ENCODE measurements at regions not wholly inside any gene's neighbourhood (a gene's known extent, or its start where the extent isn't known, plus 50 kb on each side); places are given as distances from the start of the nearest gene placed in this dataset.

- Histone ChIP-seq H3K27ac (no peak overlapping the region), H3K4me1 (no peaks in the 10 kb centered on the region)
- 91% methylated on average over 12 of the region's 12 CpGs for WGBS, 2 donors
Measured at GRCh38 chr2:241994086-241994485, 124.6 kb downstream of the RTP5 start.

GRCh38 chr2:241994556-241995213, 125.2 kb downstream of the RTP5 start:
- Histone ChIP-seq H3K27me3 (no peaks in the 10 kb centered on the region), H3K9me3 (no peaks in the 10 kb centered on the region), H3K4me1 (no peaks in the 10 kb centered on the region), H3K4me3 (no peak overlapping the region), H3K36me3 (no peaks in the 10 kb centered on the region), H3K27ac (no peak overlapping the region)
- TF ChIP-seq POLR2AphosphoS5 (IDR thresholded peaks at IDR 0.05) (no peak), EP300 (IDR thresholded peaks at IDR 0.05) (no peak), CTCF (IDR thresholded peaks at IDR 0.05) (no peak), POLR2A (IDR thresholded peaks at IDR 0.05) (no peak)
- no peak for DNase-seq
- 82 to 87% methylated on average over 9 of the region's 9 CpGs for WGBS, 2 donors
- intact Hi-C loops (cut with DNase I), result no loop called here

More at GRCh38 chr2:241994086-241994485, 124.6 kb downstream of the RTP5 start:
- H3K36me3 ChIP-seq, result no peaks in the 10 kb centered on the region
- H3K27me3 ChIP-seq, result no peaks in the 10 kb centered on the region
- no peak for TF ChIP-seq POLR2A (IDR thresholded peaks at IDR 0.05)
- no peak for TF ChIP-seq CTCF (IDR thresholded peaks at IDR 0.05)
- no peak for TF ChIP-seq POLR2AphosphoS5 (IDR thresholded peaks at IDR 0.05)
- no peak for TF ChIP-seq EP300 (IDR thresholded peaks at IDR 0.05)
- no peaks in the 10 kb centered on the region for H3K9me3 ChIP-seq
- no peak overlapping the region for H3K4me3 ChIP-seq
- no peak for DNase-seq
- intact Hi-C loops (cut with DNase I), result no loop called here

- Histone ChIP-seq H3K9me3 (no peaks in the 10 kb centered on the region), H3K27me3 (no peaks in the 10 kb centered on the region), H3K36me3 (no peaks in the 10 kb centered on the region), H3K4me1 (no peaks in the 10 kb centered on the region), H3K4me3 (no peak overlapping the region), H3K27ac (no peak overlapping the region)
- TF ChIP-seq POLR2AphosphoS5 (IDR thresholded peaks at IDR 0.05) (no peak), POLR2A (IDR thresholded peaks at IDR 0.05) (no peak), CTCF (IDR thresholded peaks at IDR 0.05) (no peak), EP300 (IDR thresholded peaks at IDR 0.05) (no peak)
- no peak for DNase-seq
- intact Hi-C loops (cut with DNase I), result no loop called here
- 89 to 95% methylated on average over 13 of the region's 13 CpGs for WGBS, 2 donors
Measured at GRCh38 chr2:241996100-241996499, 126.6 kb downstream of the RTP5 start.

- no peaks in the 10 kb centered on the region for H3K9me3 ChIP-seq
- 93% methylated on average over 16 of the region's 16 CpGs for WGBS, 2 donors
- intact Hi-C loops (cut with DNase I), result no loop called here
- no peak for DNase-seq
- H3K36me3 ChIP-seq, result no peaks in the 10 kb centered on the region
- H3K4me3 ChIP-seq, result no peak overlapping the region
- no peaks in the 10 kb centered on the region for H3K4me1 ChIP-seq
- H3K27me3 ChIP-seq, result no peaks in the 10 kb centered on the region
- TF ChIP-seq EP300 (IDR thresholded peaks at IDR 0.05) (no peak), CTCF (IDR thresholded peaks at IDR 0.05) (no peak), POLR2A (IDR thresholded peaks at IDR 0.05) (no peak), POLR2AphosphoS5 (IDR thresholded peaks at IDR 0.05) (no peak)
- no peak overlapping the region for H3K27ac ChIP-seq
Measured at GRCh38 chr2:241997017-241997416, 127.5 kb downstream of the RTP5 start.

- DNase-seq, result no peak
- H3K27ac ChIP-seq, result no peak overlapping the region
- H3K36me3 ChIP-seq, result no peaks in the 10 kb centered on the region
- H3K4me1 ChIP-seq, result no peaks in the 10 kb centered on the region
- no peaks in the 10 kb centered on the region for H3K27me3 ChIP-seq
- no peaks in the 10 kb centered on the region for H3K9me3 ChIP-seq
- 83 to 84% methylated on average over 16 of the region's 16 CpGs for WGBS, 2 donors
- H3K4me3 ChIP-seq, result no peak overlapping the region
- intact Hi-C loops (cut with DNase I), result no loop called here
- no peak for TF ChIP-seq EP300 (IDR thresholded peaks at IDR 0.05)
- TF ChIP-seq POLR2AphosphoS5 (IDR thresholded peaks at IDR 0.05), result no peak
- TF ChIP-seq CTCF (IDR thresholded peaks at IDR 0.05), result no peak
- TF ChIP-seq POLR2A (IDR thresholded peaks at IDR 0.05), result no peak
Measured at GRCh38 chr2:241999184-241999583, 129.7 kb downstream of the RTP5 start.
